ENCODE measurements at regions not wholly inside any gene's neighbourhood (a gene's known extent, or its start where the extent isn't known, plus 50 kb on each side); places are given as distances from the start of the nearest gene placed in this dataset.

DNA sequence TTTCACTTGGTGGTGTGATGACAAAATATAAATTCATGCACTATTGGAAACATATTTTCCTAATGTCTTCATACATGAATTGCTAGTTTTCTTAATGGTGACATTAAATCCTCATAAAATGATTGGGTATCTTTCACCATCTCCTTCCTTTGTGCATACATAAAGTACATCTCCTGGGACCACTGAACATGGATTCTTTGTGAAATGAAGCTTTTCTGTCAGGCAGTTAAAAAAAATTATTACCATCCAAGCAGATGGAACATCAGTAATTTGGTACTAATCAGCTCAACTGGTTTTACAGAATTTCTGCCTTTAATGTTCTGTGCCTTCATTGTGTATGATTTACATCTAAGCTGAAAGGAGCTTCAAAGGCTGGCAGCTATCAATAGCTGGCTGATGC lies 891.7 kb upstream of the SLC10A2 start:
- TF ChIP-seq CTCF (IDR thresholded peaks at IDR 0.05; ENCODE audit: low read length), result no peak
- TF ChIP-seq EZH2 (IDR thresholded peaks at IDR 0.05; ENCODE audit: borderline replicate concordance, low read length), result no peak
